Stimulated activated memory B cell treated with anti-CD40 and anti-IgM and Interleukin-4, amounts not matched to agents 10 μg/mL and 1 μg/mL and 100 μg/mL, for 72 hours (primary cell): ENCODE measurements at regions not wholly inside any gene's neighbourhood (a gene's known extent, or its start where the extent isn't known, plus 50 kb on each side); places are given as distances from the start of the nearest gene placed in this dataset.
A peak's percentile ranks its signal among the peaks of the same experiment; 100 is the strongest.
"Not testable (repeated sequence)": the region's sequence is repeated elsewhere in the genome, so short reads cannot be mapped to it uniquely, and the experiment has no call there.

Source experiments
- ATAC-seq: fragments of 150-1000 bp; cut with Tn5 transposase; 2 replicates; pipeline ENCODE4 v1.10.0; 2021
- H3K27ac Mint-ChIP-seq: one replicate; pipeline ENCODE4 v1.8.0; 2022; ENCODE audit warnings: mild to moderate bottlenecking, mixed read lengths
- H3K27me3 Mint-ChIP-seq: one replicate; pipeline ENCODE4 v1.8.0; 2022; ENCODE audit warnings: mixed read lengths
- H3K36me3 Mint-ChIP-seq: one replicate; pipeline ENCODE4 v1.8.0; 2022; ENCODE audit warnings: mixed read lengths
- H3K4me1 Mint-ChIP-seq: one replicate; pipeline ENCODE4 v1.8.0; 2022; ENCODE audit warnings: mixed read lengths
- H3K4me3 Mint-ChIP-seq: one replicate; pipeline ENCODE4 v1.8.0; 2022; ENCODE audit warnings: mild to moderate bottlenecking, moderate library complexity, mixed read lengths
- H3K9me3 Mint-ChIP-seq: one replicate; pipeline ENCODE4 v1.8.0; 2022; ENCODE audit warnings: mixed read lengths

- Mint-ChIP-seq H3K4me3 (no peak overlapping the region), H3K27me3 (no peaks in the 10 kb centered on the region), H3K27ac (no peak overlapping the region), H3K4me1 (no peaks in the 10 kb centered on the region), H3K36me3 (no peaks in the 10 kb centered on the region), H3K9me3 (peaks cover under 1% of the 10 kb centered on the region)
- no peak for ATAC-seq
These were observed 252.7 kb downstream of the CENPC start for GRCh38 chr4:67292636-67293035.

- H3K4me1 Mint-ChIP-seq = no peaks in the 10 kb centered on the region
- no peaks in the 10 kb centered on the region for H3K36me3 Mint-ChIP-seq
- no peak overlapping the region for H3K27ac Mint-ChIP-seq
- H3K9me3 Mint-ChIP-seq = no peaks in the 10 kb centered on the region
- no peaks in the 10 kb centered on the region for H3K27me3 Mint-ChIP-seq
- ATAC-seq = no peak
- H3K4me3 Mint-ChIP-seq = no peak overlapping the region
These were observed 253.3 kb downstream of the CENPC start for GRCh38 chr4:67292045-67292444.

- Mint-ChIP-seq H3K4me3 (no peak overlapping the region), H3K27me3 (no peaks in the 10 kb centered on the region), H3K4me1 (no peaks in the 10 kb centered on the region), H3K36me3 (no peaks in the 10 kb centered on the region), H3K27ac (no peak overlapping the region), H3K9me3 (no peaks in the 10 kb centered on the region)
- ATAC-seq = no peak
These were observed 253.7 kb downstream of the CENPC start for GRCh38 chr4:67291644-67292043.

GRCh38 chr4:67288964-67289363 lies 256.3 kb downstream of the CENPC start:
- no peak overlapping the region for H3K4me3 Mint-ChIP-seq
- no peak overlapping the region for H3K27ac Mint-ChIP-seq
- H3K36me3 Mint-ChIP-seq = no peaks in the 10 kb centered on the region
- no peaks in the 10 kb centered on the region for H3K4me1 Mint-ChIP-seq
- ATAC-seq = no peak
- no peaks in the 10 kb centered on the region for H3K27me3 Mint-ChIP-seq
- no peaks in the 10 kb centered on the region for H3K9me3 Mint-ChIP-seq

GRCh38 chr4:67286724-67287123 lies 258.6 kb downstream of the CENPC start:
- Mint-ChIP-seq H3K27me3 (no peaks in the 10 kb centered on the region), H3K27ac (no peak overlapping the region), H3K36me3 (no peaks in the 10 kb centered on the region), H3K4me3 (no peak overlapping the region), H3K9me3 (no peaks in the 10 kb centered on the region), H3K4me1 (no peaks in the 10 kb centered on the region)
- ATAC-seq = no peak

GRCh38 chr4:67282749-67283148 lies 262.6 kb downstream of the CENPC start:
- Mint-ChIP-seq H3K27me3 (no peaks in the 10 kb centered on the region), H3K27ac (no peak overlapping the region), H3K36me3 (no peaks in the 10 kb centered on the region), H3K4me3 (no peak overlapping the region), H3K9me3 (no peaks in the 10 kb centered on the region), H3K4me1 (no peaks in the 10 kb centered on the region)
- no peak for ATAC-seq

GRCh38 chr4:67275179-67275750 lies 270.0 kb downstream of the CENPC start:
- no peak overlapping the region for H3K27ac Mint-ChIP-seq
- H3K36me3 Mint-ChIP-seq = no peaks in the 10 kb centered on the region
- peaks cover 7% of the 10 kb centered on the region for H3K9me3 Mint-ChIP-seq
- H3K4me1 Mint-ChIP-seq = no peaks in the 10 kb centered on the region
- no peak overlapping the region for H3K4me3 Mint-ChIP-seq
- H3K27me3 Mint-ChIP-seq = no peaks in the 10 kb centered on the region
- no peak for ATAC-seq

GRCh38 chr4:67274671-67275070 lies 270.6 kb downstream of the CENPC start:
- not testable (repeated sequence) for ATAC-seq, H3K4me1 Mint-ChIP-seq, H3K4me3 Mint-ChIP-seq, H3K27me3 Mint-ChIP-seq, H3K9me3 Mint-ChIP-seq, H3K27ac Mint-ChIP-seq, H3K36me3 Mint-ChIP-seq

GRCh38 chr4:67273666-67274065 lies 271.6 kb downstream of the CENPC start:
- no peak for ATAC-seq
- Mint-ChIP-seq H3K36me3 (no peaks in the 10 kb centered on the region), H3K9me3 (peaks cover 9% of the 10 kb centered on the region), H3K4me1 (no peaks in the 10 kb centered on the region), H3K27me3 (no peaks in the 10 kb centered on the region), H3K4me3 (no peak overlapping the region), H3K27ac (no peak overlapping the region)

GRCh38 chr4:67261971-67262370 lies 283.3 kb downstream of the CENPC start:
- no peaks in the 10 kb centered on the region for H3K27me3 Mint-ChIP-seq
- ATAC-seq = no peak
- H3K36me3 Mint-ChIP-seq = no peaks in the 10 kb centered on the region
- no peaks in the 10 kb centered on the region for H3K4me1 Mint-ChIP-seq
- H3K27ac Mint-ChIP-seq = no peak overlapping the region
- H3K9me3 Mint-ChIP-seq = no peaks in the 10 kb centered on the region
- no peak overlapping the region for H3K4me3 Mint-ChIP-seq

GRCh38 chr4:67256388-67257043 lies 288.8 kb downstream of the CENPC start:
- H3K27me3 Mint-ChIP-seq = no peaks in the 10 kb centered on the region

GRCh38 chr4:67250131-67250896 lies 295.0 kb downstream of the CENPC start:
- Mint-ChIP-seq H3K9me3 (peaks cover 3% of the 10 kb centered on the region), H3K27ac (no peak overlapping the region), H3K4me3 (no peak overlapping the region), H3K27me3 (no peaks in the 10 kb centered on the region), H3K4me1 (no peaks in the 10 kb centered on the region), H3K36me3 (no peaks in the 10 kb centered on the region)
- no peak for ATAC-seq

More at GRCh38 chr4:67256388-67257043, 288.8 kb downstream of the CENPC start:
- Mint-ChIP-seq H3K4me3 (no peak overlapping the region), H3K4me1 (no peaks in the 10 kb centered on the region), H3K27ac (no peak overlapping the region), H3K9me3 (peaks cover 3% of the 10 kb centered on the region), H3K36me3 (no peaks in the 10 kb centered on the region)
- ATAC-seq = no peak

GRCh38 chr4:67236788-67237187 lies 308.5 kb downstream of the CENPC start:
- no peaks in the 10 kb centered on the region for H3K36me3 Mint-ChIP-seq
- ATAC-seq = peak; percentile 41

GRCh38 chr4:67236318-67236717 lies 309.0 kb downstream of the CENPC start:
- peak; percentile 20 for ATAC-seq
- H3K4me3 Mint-ChIP-seq = no peak overlapping the region
- H3K9me3 Mint-ChIP-seq = no peaks in the 10 kb centered on the region

More at GRCh38 chr4:67236788-67237187, 308.5 kb downstream of the CENPC start:
- no peak overlapping the region for H3K27ac Mint-ChIP-seq
- no peak overlapping the region for H3K4me3 Mint-ChIP-seq
- no peaks in the 10 kb centered on the region for H3K27me3 Mint-ChIP-seq
- no peaks in the 10 kb centered on the region for H3K9me3 Mint-ChIP-seq
- H3K4me1 Mint-ChIP-seq = no peaks in the 10 kb centered on the region

GRCh38 chr4:67234296-67234695 lies 311.0 kb downstream of the CENPC start:
- Mint-ChIP-seq H3K27me3 (no peaks in the 10 kb centered on the region), H3K36me3 (no peaks in the 10 kb centered on the region), H3K9me3 (no peaks in the 10 kb centered on the region), H3K4me1 (no peaks in the 10 kb centered on the region), H3K4me3 (no peak overlapping the region), H3K27ac (no peak overlapping the region)
- ATAC-seq = no peak

More at GRCh38 chr4:67236318-67236717, 309.0 kb downstream of the CENPC start:
- no peaks in the 10 kb centered on the region for H3K36me3 Mint-ChIP-seq
- no peaks in the 10 kb centered on the region for H3K27me3 Mint-ChIP-seq
- no peaks in the 10 kb centered on the region for H3K4me1 Mint-ChIP-seq
- H3K27ac Mint-ChIP-seq = no peak overlapping the region

GRCh38 chr4:67229148-67229547 lies 316.2 kb downstream of the CENPC start:
- Mint-ChIP-seq H3K4me3 (no peak overlapping the region), H3K27me3 (no peaks in the 10 kb centered on the region), H3K4me1 (no peaks in the 10 kb centered on the region), H3K27ac (no peak overlapping the region), H3K36me3 (no peaks in the 10 kb centered on the region), H3K9me3 (peaks cover 2% of the 10 kb centered on the region)
- no peak for ATAC-seq
